Umbilical cord (tissue), 1 donor: ENCODE measurements at regions not wholly inside any gene's neighbourhood (a gene's known extent, or its start where the extent isn't known, plus 50 kb on each side); places are given as distances from the start of the nearest gene placed in this dataset.
"Not testable (repeated sequence)": the region's sequence is repeated elsewhere in the genome, so short reads cannot be mapped to it uniquely, and the experiment has no call there.

Experiments
- DNase-seq: peaks from one replicate; pipeline ENCODE4 v3.0.0-alpha.2; 2015; ENCODE audit warnings: low spot score

- DNase-seq: no peak
Measured at GRCh38 chrY:13756615-13757014, 52.9 kb downstream of the TMSB4Y start.

GRCh38 chrY:13766040-13766439 is 62.3 kb downstream of the TMSB4Y start:
- DNase-seq: no peak

GRCh38 chrY:13790108-13790793 is 86.6 kb downstream of the TMSB4Y start:
- no peak for DNase-seq

GRCh38 chrY:13795067-13795466 is 91.4 kb downstream of the TMSB4Y start:
- no peak for DNase-seq

- no peak for DNase-seq
Measured at GRCh38 chrY:13802828-13803227, 99.1 kb downstream of the TMSB4Y start.

GRCh38 chrY:13803424-13803823 is 99.7 kb downstream of the TMSB4Y start:
- DNase-seq: peak; percentile 18

GRCh38 chrY:13804124-13805056 is 100.7 kb downstream of the TMSB4Y start:
- no peak for DNase-seq

- no peak for DNase-seq
Measured at GRCh38 chrY:13805057-13805735, 101.5 kb downstream of the TMSB4Y start.

- no peak for DNase-seq
Measured at GRCh38 chrY:13805736-13806067, 102.0 kb downstream of the TMSB4Y start.

GRCh38 chrY:13830089-13830488 is 126.4 kb downstream of the TMSB4Y start:
- DNase-seq: no peak

GRCh38 chrY:13844411-13844810 is 140.7 kb downstream of the TMSB4Y start:
- DNase-seq: no peak

- peak; percentile 11 for DNase-seq
Measured at GRCh38 chrY:13845276-13845675, 141.0 kb downstream of the VCY start.

GRCh38 chrY:13869611-13870010 is 116.7 kb downstream of the VCY start:
- DNase-seq: peak; percentile 81

- DNase-seq: no peak
Measured at GRCh38 chrY:13871426-13871825, 114.8 kb downstream of the VCY start.

GRCh38 chrY:13872696-13873095 is 113.6 kb downstream of the VCY start:
- no peak for DNase-seq

- DNase-seq: peak; percentile 74
Measured at GRCh38 chrY:13878506-13878905, 107.8 kb downstream of the VCY start.

- no peak for DNase-seq
Measured at GRCh38 chrY:13881096-13881495, 105.2 kb downstream of the VCY start.

- no peak for DNase-seq
Measured at GRCh38 chrY:13882829-13883228, 103.4 kb downstream of the VCY start.

GRCh38 chrY:13894028-13894427 is 92.2 kb downstream of the VCY start:
- DNase-seq: not testable (repeated sequence)

GRCh38 chrY:13907736-13908135 is 78.5 kb downstream of the VCY start:
- no peak for DNase-seq

GRCh38 chrY:13930436-13930835 is 55.8 kb downstream of the VCY start:
- not testable (repeated sequence) for DNase-seq
